HG02938 (cell line): ENCODE measurements at regions not wholly inside any gene's neighbourhood (a gene's known extent, or its start where the extent isn't known, plus 50 kb on each side); places are given as distances from the start of the nearest gene placed in this dataset.

Experiments
- ATAC-seq: cut with Tn5 transposase; IDR thresholded peaks from one replicate; pipeline ENCODE4 v1.9.1; 2021; ENCODE audit warnings: mild to moderate bottlenecking, moderate library complexity; ENCODE audit not compliant: unreplicated experiment

DNA sequence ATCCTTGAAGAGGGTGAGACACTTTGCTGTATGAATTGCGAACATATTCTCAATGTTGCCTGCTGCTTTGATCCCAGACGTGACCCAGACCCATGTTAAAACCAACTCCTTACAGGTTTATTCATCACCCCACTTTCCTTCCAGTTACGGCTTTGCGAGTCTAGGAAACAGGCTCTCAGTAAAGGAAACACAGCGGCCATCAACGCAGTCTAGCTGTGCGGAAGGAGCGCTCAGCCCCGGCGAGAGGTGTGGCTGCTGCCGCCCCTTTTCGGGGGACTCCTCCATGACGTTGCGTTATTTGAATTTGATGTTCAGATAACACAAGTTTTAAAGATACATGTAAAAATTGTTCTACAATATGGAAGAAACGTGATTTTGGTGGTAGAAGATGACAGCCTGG is 206.4 kb upstream of the FAT1 start:
- ATAC-seq: no peak

GRCh38 chr4:186931519-186931918 is 207.9 kb upstream of the FAT1 start:
- ATAC-seq: no peak

GRCh38 chr4:186932196-186932595 is 208.5 kb upstream of the FAT1 start:
- no peak for ATAC-seq

GRCh38 chr4:186932631-186933187 is 209.1 kb upstream of the FAT1 start:
- ATAC-seq: no peak

- ATAC-seq: no peak
Observed at GRCh38 chr4:186934244-186934643, 210.6 kb upstream of the FAT1 start.

DNA sequence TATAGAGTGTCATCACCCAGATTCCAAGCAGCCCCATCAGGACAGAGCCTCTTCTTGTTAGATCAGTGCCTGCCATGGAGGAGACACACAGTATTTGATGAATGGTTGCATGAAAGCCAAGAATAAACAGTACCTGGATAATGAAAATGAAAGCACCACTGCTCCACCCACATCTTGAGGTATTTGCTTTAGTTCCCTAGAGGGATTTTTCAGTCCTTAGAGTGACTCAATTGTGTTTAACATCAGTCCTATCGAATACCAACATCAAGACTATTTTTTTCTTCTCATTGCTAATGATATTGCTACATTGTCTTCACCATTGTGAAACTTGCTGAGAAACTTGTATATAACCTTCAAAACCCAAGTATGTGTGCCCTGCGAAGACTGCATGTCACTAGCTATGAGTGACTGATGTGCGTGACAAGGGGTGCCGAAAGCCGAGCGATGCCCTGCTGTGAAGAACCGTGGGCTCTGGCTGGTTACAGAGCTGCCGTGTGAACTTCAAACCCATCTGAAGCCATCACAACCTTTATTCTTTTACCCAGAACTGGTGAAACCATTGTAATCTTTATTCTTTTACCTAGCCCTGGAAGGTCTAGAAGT is 211.3 kb upstream of the FAT1 start:
- ATAC-seq: no peak

- no peak for ATAC-seq
Observed at GRCh38 chr4:186935901-186936300, 212.2 kb upstream of the FAT1 start.

GRCh38 chr4:186936496-186937375 is 213.1 kb upstream of the FAT1 start:
- ATAC-seq: no peak

DNA sequence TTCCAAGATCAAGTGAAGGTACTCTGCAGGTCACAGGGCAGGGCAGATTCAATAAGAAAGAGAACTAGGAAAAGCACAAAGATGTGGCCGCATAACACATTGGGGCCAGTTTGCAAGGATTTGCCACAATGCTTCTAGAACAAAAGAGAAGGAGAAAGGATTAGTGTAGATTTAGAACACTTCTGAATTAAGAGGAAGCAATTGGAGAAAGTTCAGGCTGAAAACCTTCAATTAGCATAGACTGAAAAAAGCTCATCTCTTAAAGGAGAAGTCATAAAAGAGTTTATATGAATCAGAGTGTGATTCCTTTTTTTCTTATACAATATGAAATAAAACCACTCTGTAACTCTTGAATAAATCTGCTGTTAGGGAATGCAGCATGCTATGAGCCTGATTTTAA is 215.6 kb upstream of the FAT1 start:
- no peak for ATAC-seq

DNA sequence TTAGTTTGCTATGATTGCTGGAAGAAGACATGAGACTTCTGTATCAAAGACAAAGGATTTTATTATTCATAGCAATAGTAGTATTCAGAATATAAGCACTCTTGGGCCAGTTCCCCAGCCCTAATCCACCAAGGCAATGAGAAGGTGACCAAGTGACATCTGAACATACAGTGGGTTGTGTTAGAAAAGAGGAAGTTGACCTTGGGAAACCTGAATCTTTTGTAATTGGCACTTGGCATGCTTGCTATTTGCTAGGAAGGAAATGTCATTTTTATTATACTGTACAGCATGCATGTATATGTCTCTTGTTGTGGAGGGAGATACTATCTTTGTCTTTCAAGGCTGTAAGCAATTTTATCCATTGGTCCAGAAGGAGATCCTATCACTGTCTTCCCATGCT is 216.1 kb upstream of the FAT1 start:
- ATAC-seq: no peak

DNA sequence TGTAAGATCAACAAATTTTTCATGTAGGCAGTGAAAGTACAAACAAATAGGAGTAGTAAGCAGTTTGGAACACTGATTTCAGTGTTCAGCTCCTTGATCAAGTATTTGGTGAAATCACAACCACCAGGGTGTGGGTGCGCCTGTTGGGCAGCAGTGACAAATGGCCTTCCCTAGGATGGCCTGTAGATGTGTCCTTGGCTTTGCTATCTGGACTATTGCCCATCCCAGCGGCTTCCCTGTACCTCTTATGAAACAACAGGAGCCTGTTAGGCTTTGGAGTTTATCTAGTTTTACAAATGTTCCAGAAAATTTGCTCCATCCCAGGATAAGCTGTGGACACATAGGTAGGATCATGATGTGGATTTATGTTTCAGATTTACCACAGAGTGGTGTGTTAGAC is 216.8 kb upstream of the FAT1 start:
- ATAC-seq: no peak

- ATAC-seq: no peak
Observed at GRCh38 chr4:186942758-186943377, 219.2 kb upstream of the FAT1 start.

- ATAC-seq: no peak
Observed at GRCh38 chr4:186943411-186943810, 219.8 kb upstream of the FAT1 start.

DNA sequence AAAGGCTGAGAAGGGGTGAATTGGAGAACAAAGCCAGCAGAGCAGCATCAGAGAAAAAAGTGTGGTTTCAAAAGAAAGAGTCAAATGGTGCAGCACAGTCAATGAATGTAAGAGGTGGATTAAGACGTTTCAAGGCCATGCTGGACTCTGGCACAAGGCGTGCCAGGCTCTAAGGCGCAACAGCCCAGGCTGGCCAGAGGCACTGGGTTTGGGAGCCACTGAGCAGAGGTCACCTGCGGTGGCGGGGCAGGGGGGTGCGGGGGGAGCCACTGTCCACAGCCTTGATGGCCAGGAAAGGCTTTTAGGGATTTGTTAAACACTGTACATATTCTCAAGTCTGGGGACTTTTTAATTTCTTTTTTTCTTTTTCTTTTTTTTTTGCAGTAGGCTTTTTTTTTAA is 222.5 kb upstream of the FAT1 start:
- ATAC-seq: no peak

DNA sequence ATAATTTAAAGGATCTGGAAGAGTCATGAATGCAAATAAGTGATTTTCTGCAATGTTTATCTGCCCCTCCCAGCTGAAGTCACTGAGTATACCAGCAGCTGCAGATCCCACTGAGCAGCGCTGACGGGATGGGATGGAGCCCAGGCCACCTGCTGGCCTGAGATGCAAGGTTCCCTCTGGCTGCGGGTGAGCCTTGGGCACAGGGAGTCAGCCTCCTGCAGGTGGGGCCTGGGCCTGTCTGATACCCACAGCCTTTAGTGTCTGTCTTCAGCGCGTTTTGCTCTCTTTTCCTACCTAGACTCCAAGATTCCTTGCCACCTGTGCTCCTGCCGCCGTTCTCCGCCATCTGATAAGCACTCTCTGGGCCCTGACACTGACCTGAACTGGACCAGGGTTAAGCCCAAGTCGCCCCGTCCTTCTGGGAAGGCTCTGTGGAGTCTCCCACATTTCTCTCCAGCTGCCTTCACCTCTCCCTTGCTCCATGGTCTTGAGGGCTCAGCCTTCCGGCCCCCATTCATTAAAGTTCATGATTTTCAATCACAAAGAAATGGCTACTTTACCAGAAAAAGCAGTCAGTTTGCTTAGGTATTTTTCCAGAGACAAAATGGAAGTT is 223.1 kb upstream of the FAT1 start:
- no peak for ATAC-seq

GRCh38 chr4:186948361-186949242 is 224.9 kb upstream of the FAT1 start:
- ATAC-seq: no peak

DNA sequence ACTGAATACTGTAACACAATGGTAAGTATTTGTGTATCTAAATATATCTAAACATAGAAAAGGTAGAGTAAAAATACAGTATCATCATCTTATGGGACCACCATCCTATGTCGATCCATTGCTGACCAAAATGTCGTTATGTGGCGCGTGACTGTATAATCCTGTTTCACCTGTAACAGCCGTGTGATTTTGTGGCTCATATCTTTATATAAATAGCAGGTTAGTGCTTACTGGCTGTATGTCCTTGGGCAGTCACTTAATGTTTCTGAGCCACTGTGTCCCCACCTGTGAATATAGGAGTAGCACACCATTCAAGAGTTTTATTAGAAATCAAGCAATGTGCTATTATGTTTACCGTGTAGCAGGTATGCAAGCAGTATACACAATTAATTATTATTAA is 226.2 kb upstream of the FAT1 start:
- no peak for ATAC-seq

GRCh38 chr4:186952709-186953108 is 229.1 kb upstream of the FAT1 start:
- no peak for ATAC-seq

- ATAC-seq: no peak
Observed at GRCh38 chr4:186953599-186954260, 230.1 kb upstream of the FAT1 start.

- ATAC-seq: no peak
Observed at GRCh38 chr4:186954509-186954908, 230.9 kb upstream of the FAT1 start.
